ENCODE measurements at regions not wholly inside any gene's neighbourhood (a gene's known extent, or its start where the extent isn't known, plus 50 kb on each side); places are given as distances from the start of the nearest gene placed in this dataset.

GRCh38 chr17:54368906-54369305 is 531.7 kb upstream of the TOM1L1 start:
- TF ChIP-seq, protein P1, sequence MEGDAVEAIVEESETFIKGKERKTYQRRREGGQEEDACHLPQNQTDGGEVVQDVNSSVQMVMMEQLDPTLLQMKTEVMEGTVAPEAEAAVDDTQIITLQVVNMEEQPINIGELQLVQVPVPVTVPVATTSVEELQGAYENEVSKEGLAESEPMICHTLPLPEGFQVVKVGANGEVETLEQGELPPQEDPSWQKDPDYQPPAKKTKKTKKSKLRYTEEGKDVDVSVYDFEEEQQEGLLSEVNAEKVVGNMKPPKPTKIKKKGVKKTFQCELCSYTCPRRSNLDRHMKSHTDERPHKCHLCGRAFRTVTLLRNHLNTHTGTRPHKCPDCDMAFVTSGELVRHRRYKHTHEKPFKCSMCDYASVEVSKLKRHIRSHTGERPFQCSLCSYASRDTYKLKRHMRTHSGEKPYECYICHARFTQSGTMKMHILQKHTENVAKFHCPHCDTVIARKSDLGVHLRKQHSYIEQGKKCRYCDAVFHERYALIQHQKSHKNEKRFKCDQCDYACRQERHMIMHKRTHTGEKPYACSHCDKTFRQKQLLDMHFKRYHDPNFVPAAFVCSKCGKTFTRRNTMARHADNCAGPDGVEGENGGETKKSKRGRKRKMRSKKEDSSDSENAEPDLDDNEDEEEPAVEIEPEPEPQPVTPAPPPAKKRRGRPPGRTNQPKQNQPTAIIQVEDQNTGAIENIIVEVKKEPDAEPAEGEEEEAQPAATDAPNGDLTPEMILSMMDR (conservative IDR thresholded peaks at IDR 0.05) = no peak
- TF ChIP-seq ZFX (IDR thresholded peaks at IDR 0.05) = no peak

Data from C4-2B (cell line).